Smooth muscle cell (in vitro differentiated cells): ENCODE measurements at regions not wholly inside any gene's neighbourhood (a gene's known extent, or its start where the extent isn't known, plus 50 kb on each side); places are given as distances from the start of the nearest gene placed in this dataset. TPM values are rescaled to one million over a fixed set of nuclear protein-coding genes. Genes with fewer than 3 reads are reported as not detected.

ENCODE experiments used
- DNase-seq: peaks from one replicate; lab custom pipeline; 2025; ENCODE audit not compliant: unreplicated experiment; lab: John Stamatoyannopoulos, UW
- H2AFZ ChIP-seq: fragments of 200-600 bp; sonication (generic); 2 replicates; pipeline ENCODE4 v1.6.0; 2016; ENCODE audit warnings: antibody characterized with exemption, low read depth, mild to moderate bottlenecking
- H3F3A ChIP-seq: fragments of 200-600 bp; sonication (generic); 2 replicates; pipeline ENCODE4 v1.6.0; 2017; ENCODE audit warnings: antibody characterized with exemption, low read depth
- H3K27ac ChIP-seq: fragments of 200-600 bp; sonication (generic); 2 replicates; pipeline ENCODE4 v1.5.1; 2016; ENCODE audit warnings: low read depth, mild to moderate bottlenecking
- H3K27me3 ChIP-seq: fragments of 200-600 bp; sonication (generic); 2 replicates; pipeline ENCODE4 v1.6.1; 2016; ENCODE audit warnings: low read depth, mild to moderate bottlenecking
- H3K36me3 ChIP-seq: fragments of 200-600 bp; sonication (generic); 2 replicates; pipeline ENCODE4 v1.5.1; 2016; ENCODE audit warnings: low read depth
- H3K4me1 ChIP-seq: fragments of 200-600 bp; sonication (generic); 2 replicates; pipeline ENCODE4 v1.5.1; 2016; ENCODE audit warnings: low read depth
- H3K4me2 ChIP-seq: fragments of 200-600 bp; sonication (generic); 2 replicates; pipeline ENCODE4 v1.6.0; 2016; ENCODE audit warnings: mild to moderate bottlenecking
- H3K4me3 ChIP-seq: fragments of 200-600 bp; sonication (generic); 2 replicates; pipeline ENCODE4 v1.5.1; 2016; ENCODE audit warnings: mild to moderate bottlenecking
- H3K79me2 ChIP-seq: fragments of 200-600 bp; sonication (generic); 2 replicates; pipeline ENCODE4 v1.6.0; 2016; ENCODE audit warnings: low read depth, mild to moderate bottlenecking
- H3K9ac ChIP-seq: fragments of 200-600 bp; sonication (generic); 2 replicates; pipeline ENCODE4 v1.6.0; 2016; ENCODE audit warnings: low read depth
- H3K9me3 ChIP-seq: fragments of 200-600 bp; sonication (generic); replicated peaks from 2 replicates; pipeline ENCODE4 v1.5.1; 2016; ENCODE audit warnings: low read depth
- H4K20me1 ChIP-seq: fragments of 200-600 bp; sonication (generic); 2 replicates; pipeline ENCODE4 v1.6.0; 2016; ENCODE audit warnings: low read depth
- CTCF ChIP-seq: fragments of 200-600 bp; sonication (generic); IDR thresholded peaks from 2 replicates; pipeline ENCODE4 v1.5.1; 2017; ENCODE audit warnings: borderline replicate concordance, mild to moderate bottlenecking, antibody characterized with exemption; ENCODE audit not compliant: insufficient read depth, poor library complexity, severe bottlenecking
- WGBS: methylation state at CpG from one replicate; pipeline ENCODE4 v1.1.7; 2016; ENCODE audit warnings: low lambda C conversion rate; 5-methylcytosine and 5-hydroxymethylcytosine counted together
- small RNA-seq: library from RNA; depleted of rRNA; stranded (forward); fragments of <200 nt; gene quantifications from one replicate; pipeline ENCODE3, GENCODE V24; 2014

- Histone ChIP-seq H3K4me1 (peaks cover 21% of the 10 kb centered on the region), H3K9ac (no peak overlapping the region), H4K20me1 (no peaks in the 10 kb centered on the region), H3K27me3 (no peaks in the 10 kb centered on the region), H3K9me3 (no peaks in the 10 kb centered on the region), H3K4me2 (peak overlapping the region; percentile 70), H3K27ac (peak overlapping the region; percentile 61), H3K79me2 (no peaks in the 10 kb centered on the region), H3K4me3 (no peak overlapping the region), H3K36me3 (no peaks in the 10 kb centered on the region), H2AFZ (peak overlapping the region; percentile 14), H3F3A (peaks cover 7% of the 10 kb centered on the region)
- 64% methylated on average over 9 of the region's 9 CpGs for WGBS
- DNase-seq, result no peak
- no peak for TF ChIP-seq CTCF
Measured at GRCh38 chr18:7516266-7517117, 50.6 kb upstream of the PTPRM start.

Small RNAs in the stretch of these regions (small RNA-seq; reads per million reads assigned to genes)
- gene RF00554, result not detected
